PC-9 (cell line): ENCODE measurements at regions not wholly inside any gene's neighbourhood (a gene's known extent, or its start where the extent isn't known, plus 50 kb on each side); places are given as distances from the start of the nearest gene placed in this dataset.

ENCODE experiments used
- EZH2 ChIP-seq: fragments of 200-600 bp; sonication (generic); IDR thresholded peaks from 2 replicates; pipeline ENCODE4 v1.8.0; 2017; ENCODE audit warnings: antibody characterized with exemption, low read depth
- TF ChIP-seq, protein P1 (sequence below): fragments of 200-600 bp; sonication (generic); conservative IDR thresholded peaks from 2 replicates; pipeline ENCODE4 v1.6.1; 2017; ENCODE audit warnings: mixed run types, antibody characterized with exemption, mild to moderate bottlenecking, moderate library complexity

- TF ChIP-seq, protein P1, sequence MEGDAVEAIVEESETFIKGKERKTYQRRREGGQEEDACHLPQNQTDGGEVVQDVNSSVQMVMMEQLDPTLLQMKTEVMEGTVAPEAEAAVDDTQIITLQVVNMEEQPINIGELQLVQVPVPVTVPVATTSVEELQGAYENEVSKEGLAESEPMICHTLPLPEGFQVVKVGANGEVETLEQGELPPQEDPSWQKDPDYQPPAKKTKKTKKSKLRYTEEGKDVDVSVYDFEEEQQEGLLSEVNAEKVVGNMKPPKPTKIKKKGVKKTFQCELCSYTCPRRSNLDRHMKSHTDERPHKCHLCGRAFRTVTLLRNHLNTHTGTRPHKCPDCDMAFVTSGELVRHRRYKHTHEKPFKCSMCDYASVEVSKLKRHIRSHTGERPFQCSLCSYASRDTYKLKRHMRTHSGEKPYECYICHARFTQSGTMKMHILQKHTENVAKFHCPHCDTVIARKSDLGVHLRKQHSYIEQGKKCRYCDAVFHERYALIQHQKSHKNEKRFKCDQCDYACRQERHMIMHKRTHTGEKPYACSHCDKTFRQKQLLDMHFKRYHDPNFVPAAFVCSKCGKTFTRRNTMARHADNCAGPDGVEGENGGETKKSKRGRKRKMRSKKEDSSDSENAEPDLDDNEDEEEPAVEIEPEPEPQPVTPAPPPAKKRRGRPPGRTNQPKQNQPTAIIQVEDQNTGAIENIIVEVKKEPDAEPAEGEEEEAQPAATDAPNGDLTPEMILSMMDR, result no peak
- TF ChIP-seq EZH2, result no peak
Measured at GRCh38 chr2:118557791-118558190, 289.7 kb downstream of the EN1 start.
